NCI-H187 treated with DMSO at 0.1 percent for 48 hours (cell line): ENCODE measurements at regions not wholly inside any gene's neighbourhood (a gene's known extent, or its start where the extent isn't known, plus 50 kb on each side); places are given as distances from the start of the nearest gene placed in this dataset.
"Not testable (repeated sequence)": the region's sequence is repeated elsewhere in the genome, so short reads cannot be mapped to it uniquely, and the experiment has no call there.

Experiments used
- DNase-seq: peaks from one replicate; lab custom pipeline; 2025; lab: John Stamatoyannopoulos, UW

DNA sequence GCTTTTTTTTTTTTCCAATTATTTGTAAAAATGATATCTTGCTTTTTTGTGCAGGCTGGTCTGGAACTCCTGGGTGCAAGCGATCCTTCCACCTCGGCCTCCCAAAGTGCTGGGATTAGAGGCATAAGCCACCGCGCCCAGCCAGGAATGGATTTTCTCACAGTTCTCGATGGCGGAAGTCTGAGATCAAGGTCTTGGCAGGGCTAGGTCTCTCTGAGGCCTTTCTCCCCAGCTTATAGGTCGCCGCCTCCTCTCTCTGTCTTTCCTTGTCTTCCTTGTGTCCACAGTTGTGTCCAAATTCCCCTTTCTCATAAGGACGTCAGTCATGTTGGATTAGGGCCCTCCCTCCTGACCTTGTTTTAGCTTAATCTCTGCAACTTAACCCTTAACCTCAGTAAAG lies 200.5 kb downstream of the UQCRFS1 start:
- no peak for DNase-seq

DNA sequence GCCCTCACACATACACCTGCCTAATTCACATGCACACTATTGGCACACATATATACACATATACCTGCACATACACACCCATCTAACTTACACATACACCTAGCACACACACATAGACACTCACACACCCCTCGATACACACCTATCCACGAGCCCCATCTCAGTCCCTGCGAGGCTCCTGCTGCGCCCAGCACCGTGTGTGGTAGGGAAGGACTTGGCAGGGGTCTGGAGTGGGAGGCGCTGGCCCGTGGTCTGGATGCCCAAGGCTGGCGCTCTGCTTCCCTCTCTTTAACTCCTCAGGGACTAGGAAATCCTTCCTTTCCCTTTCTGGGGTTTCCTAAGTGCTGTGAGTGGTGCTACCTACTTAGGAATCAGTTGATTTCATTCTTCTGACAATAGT lies 202.7 kb downstream of the UQCRFS1 start:
- DNase-seq: no peak

- DNase-seq: no peak
Measured at GRCh38 chr19:29006057-29006735, 206.8 kb downstream of the UQCRFS1 start.

- DNase-seq: no peak
Measured at GRCh38 chr19:29004796-29005195, 208.2 kb downstream of the UQCRFS1 start.

- no peak for DNase-seq
Measured at GRCh38 chr19:29003641-29004409, 209.1 kb downstream of the UQCRFS1 start.

DNA sequence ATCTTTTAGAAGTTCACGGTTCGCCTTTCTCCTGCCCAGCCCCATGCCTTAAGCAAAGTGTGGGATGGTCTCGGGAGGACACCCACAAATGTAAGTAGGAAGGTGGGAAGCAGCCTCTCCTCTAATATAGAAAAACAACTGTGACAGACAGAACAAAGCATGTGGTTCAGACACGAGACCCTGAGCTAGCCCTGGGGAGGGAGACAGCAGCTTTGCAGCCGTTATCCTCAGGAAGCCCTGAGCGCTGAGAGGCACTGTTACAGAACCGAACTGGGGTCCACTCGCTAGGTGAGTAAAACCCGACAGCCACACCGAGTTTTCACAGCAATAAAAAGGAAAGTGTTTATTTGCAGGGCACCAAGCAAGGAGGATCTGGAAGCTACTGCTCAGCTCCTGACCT lies 210.6 kb downstream of the UQCRFS1 start:
- DNase-seq: no peak

DNA sequence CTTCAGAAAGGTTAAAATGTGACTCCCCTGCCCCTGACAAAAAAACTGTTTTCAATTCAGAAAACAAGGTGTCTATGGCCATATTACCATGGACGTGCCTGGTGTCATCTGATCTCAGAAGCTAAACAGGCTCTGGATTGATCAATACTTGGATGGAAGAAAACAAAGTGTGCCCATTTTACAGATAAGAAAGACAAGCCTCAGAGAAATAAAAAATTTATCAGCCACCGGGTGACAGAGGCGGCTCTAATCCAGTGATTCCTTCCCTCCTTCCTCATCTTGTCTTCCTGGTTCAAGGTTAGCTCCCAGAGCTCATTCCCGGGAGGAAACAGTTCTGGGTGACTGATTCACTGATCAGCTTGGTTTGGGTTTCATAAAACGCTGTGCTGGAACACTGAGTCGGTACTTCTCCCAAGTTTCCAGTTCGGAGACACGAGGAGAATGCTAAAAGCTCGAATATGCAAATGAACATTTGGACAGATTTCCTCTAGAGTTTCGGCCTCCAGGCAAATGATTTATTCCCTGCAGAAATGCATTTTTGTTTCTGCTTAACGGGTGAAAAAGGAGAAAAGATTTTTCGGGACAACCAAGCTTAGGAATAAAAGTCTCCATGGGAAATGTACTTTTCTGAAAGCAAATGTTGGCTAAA lies 211.2 kb downstream of the UQCRFS1 start:
- DNase-seq: no peak

DNA sequence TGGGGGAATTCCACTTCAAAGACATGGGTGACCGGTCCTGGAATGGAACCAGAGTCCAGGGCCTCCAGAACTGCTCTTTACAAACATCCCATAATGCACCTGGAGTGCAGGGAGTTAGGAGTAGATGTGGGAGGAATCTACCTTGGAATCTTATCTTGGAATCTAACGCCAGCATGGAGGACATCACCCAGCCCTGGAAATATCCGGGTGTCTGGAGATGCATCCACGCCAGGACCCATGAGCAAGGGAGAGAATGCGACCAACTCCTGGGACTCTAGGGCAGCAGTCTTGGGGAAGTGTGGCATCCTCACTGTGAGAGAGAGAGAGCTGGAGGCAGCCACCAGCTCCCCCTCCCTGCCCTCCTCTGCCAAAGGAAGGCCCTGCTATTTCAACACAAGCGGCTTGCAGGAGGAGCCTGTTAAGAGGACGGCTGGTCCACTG lies 211.8 kb downstream of the UQCRFS1 start:
- no peak for DNase-seq

GRCh38 chr19:28999724-29000433 lies 213.1 kb downstream of the UQCRFS1 start:
- DNase-seq: no peak

DNA sequence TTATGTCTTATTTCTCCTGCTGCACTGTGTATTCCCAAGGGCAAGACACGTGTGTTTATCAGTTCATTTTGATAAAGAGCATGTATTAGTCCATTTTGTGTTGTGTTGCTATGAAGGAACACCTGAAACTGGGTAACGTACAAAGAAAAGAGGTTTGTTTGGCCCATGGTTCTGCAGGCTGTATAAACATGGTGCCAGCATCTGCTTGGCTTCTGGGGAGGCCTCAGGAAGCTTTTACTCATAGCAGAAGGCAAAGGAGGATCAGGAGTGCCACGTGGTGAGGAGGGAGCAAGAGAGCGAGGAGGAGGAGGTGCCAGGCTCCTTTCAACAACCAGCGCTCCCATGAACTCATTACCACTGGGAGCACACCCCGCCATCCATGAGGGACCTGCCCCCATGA lies 214.0 kb downstream of the UQCRFS1 start:
- DNase-seq: no peak

DNA sequence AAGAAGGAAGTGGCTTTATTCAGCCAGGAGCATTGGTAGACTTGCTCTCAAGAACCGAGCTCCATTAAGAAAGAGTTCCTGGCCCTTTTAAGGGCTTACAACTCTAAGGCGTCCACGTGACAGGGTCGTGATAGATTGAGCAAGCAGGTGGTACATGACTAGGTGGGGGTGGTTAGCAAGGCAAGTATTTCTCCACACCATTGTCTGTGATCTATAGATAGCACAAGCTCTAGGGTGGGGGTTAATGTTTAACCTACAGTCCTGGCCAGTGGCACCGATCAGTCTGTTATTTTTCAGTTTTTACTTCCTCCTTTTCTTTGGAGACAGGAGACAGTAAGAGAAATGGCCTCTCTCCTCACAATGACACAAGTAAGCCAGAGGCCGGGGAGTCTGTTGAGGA lies 215.1 kb downstream of the UQCRFS1 start:
- DNase-seq: not testable (repeated sequence)

- no peak for DNase-seq
Measured at GRCh38 chr19:28990522-28990921, 222.4 kb downstream of the UQCRFS1 start.

- DNase-seq: no peak
Measured at GRCh38 chr19:28989739-28990138, 223.2 kb downstream of the UQCRFS1 start.

DNA sequence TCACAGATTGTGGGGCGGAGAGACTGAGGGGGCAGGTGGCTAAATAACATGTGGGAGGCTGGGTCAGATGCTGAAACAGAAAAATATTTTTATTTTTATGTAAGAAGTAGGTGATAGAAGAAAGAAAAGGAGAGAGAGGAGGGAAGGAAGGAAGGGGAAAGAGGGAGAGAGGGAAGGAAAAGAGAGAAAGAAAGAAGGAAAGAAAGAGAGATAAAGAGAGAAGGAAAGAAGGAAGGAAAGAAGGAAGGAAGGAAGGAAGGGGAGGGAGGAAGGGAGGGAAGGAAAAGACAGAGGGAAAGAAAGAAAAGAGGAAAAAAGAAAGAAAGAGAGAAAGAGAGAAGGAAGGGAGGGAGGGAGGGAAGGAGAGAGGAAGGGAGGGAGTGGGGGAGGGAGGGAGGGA lies 224.9 kb downstream of the UQCRFS1 start:
- no peak for DNase-seq

DNA sequence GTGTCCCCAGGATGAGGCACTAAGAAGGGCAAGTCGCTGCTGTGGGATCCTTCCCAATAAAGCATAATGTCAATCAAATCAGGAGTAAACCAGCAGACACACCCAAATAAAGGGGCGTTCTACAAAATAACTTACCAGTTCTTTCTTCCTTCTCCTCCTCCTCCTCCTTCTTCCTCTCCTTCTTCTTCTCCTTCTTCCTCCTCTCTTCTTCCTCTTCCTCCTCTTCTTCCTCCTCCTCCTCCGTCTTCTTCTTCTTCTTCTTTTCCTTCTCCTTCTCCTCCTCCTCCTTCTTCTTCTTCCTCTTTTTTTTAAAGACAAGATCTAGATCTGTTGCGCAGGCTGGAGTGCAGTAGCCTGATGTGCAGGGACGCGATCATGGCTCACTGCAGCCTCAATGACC lies 225.8 kb downstream of the UQCRFS1 start:
- no peak for DNase-seq

DNA sequence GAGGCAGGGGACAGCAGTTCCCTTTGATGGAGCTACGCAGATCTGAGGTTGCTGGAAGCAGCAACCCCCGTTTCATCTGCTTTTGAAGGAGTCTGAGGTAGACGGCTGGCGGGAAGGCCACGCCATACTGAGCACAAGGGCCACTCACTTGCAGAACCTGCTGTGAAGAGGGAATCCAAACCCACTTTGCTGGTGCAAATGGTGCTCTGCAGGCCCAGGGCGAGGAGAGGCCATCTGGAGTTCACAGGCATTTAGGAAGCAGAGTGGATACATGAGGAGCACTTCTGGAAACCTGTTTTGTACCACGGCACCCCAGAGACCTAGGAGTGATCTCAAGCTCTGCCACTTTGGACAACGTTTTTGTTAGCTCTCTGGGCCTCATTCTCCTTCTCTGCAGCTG lies 227.8 kb downstream of the UQCRFS1 start:
- peak; percentile 21 for DNase-seq

DNA sequence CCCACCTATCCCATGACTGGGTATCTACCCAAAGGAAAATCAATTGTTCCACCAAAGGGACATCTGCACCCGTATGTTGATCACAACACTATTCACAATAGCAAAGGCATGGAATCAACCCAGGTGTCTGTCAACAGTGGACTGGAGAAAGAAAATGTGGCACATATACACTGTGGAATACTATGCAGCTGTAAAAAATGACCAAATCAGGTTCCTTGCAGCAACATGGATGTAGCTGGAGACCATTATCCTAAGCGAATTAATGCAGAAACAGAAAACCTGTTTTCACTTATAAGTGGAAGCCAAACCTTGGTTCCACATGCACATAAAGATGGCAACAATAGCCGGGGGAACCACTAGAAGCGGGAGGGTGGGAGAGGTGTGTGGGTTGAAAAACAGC lies 228.6 kb downstream of the UQCRFS1 start:
- no peak for DNase-seq

DNA sequence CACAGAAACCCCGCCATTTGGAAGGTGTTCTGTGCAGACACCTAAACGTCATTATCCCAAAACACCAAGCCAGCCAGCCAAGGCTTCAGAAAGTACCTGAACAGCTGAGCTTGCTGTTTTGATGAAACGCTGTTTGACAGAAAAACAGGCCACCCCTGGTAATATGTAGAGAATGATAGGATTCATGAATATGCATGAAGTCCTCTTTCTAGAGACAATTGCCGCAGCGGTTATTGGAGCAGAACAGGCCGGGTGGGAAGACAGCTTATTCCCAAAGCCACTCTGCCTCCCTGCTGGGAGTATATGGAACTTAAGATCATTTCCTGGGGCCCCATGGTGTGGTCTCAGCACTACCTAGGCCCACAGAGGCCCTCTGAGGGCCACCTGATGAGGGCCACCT lies 229.5 kb downstream of the UQCRFS1 start:
- no peak for DNase-seq

DNA sequence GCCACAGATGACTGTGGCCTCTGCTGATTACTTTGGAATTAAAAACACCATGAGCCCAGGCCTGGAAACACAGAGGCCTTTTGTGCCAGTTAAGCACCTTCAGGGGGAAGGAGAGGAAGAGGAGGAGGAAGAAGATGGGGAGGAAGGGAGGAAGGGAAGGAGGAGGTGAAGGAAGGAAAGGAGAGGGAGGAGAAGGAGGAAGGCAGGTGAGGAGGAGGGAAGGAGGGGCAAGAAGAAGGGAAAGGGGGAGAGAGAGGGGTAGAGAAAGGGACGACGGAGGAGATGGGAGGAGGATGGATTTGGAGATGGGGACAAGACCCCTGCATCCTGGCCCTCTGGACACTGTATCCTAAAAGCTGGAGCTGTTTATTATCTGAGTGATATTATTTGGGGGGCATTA lies 231.0 kb downstream of the UQCRFS1 start:
- no peak for DNase-seq

- no peak for DNase-seq
Measured at GRCh38 chr19:28981518-28981917, 231.4 kb downstream of the UQCRFS1 start.

GRCh38 chr19:28980236-28980868 lies 232.6 kb downstream of the UQCRFS1 start:
- no peak for DNase-seq

GRCh38 chr19:28977826-28978225 lies 235.1 kb downstream of the UQCRFS1 start:
- no peak for DNase-seq
